Osteocyte (in vitro differentiated cells): ENCODE measurements at regions not wholly inside any gene's neighbourhood (a gene's known extent, or its start where the extent isn't known, plus 50 kb on each side); places are given as distances from the start of the nearest gene placed in this dataset.

Source experiments
- DNase-seq: peaks from one replicate; pipeline ENCODE4 v3.0.0; 2021; ENCODE audit warnings: mixed read lengths; ENCODE audit not compliant: unreplicated experiment; ENCODE audit errors: extremely low spot score
- H3K27ac Mint-ChIP-seq: one replicate; pipeline ENCODE4 v1.8.0; 2021; ENCODE audit warnings: mild to moderate bottlenecking, mixed read lengths; ENCODE audit not compliant: unreplicated experiment
- H3K27me3 Mint-ChIP-seq: one replicate; pipeline ENCODE4 v1.8.0; 2021; ENCODE audit warnings: mixed read lengths; ENCODE audit not compliant: unreplicated experiment
- H3K36me3 Mint-ChIP-seq: one replicate; pipeline ENCODE4 v1.8.0; 2021; ENCODE audit warnings: mixed read lengths; ENCODE audit not compliant: unreplicated experiment
- H3K4me1 Mint-ChIP-seq: one replicate; pipeline ENCODE4 v1.8.0; 2021; ENCODE audit warnings: mixed read lengths; ENCODE audit not compliant: unreplicated experiment
- H3K4me3 Mint-ChIP-seq: one replicate; pipeline ENCODE4 v1.8.0; 2021; ENCODE audit warnings: mild to moderate bottlenecking, moderate library complexity, mixed read lengths; ENCODE audit not compliant: unreplicated experiment
- H3K9me3 Mint-ChIP-seq: one replicate; pipeline ENCODE4 v1.8.0; 2021; ENCODE audit warnings: mixed read lengths; ENCODE audit not compliant: unreplicated experiment
- TF ChIP-seq, protein P1 (sequence below): fragments of 200-600 bp; sonication (generic); IDR thresholded peaks from 2 replicates; pipeline ENCODE4 v1.5.0; 2021; ENCODE audit warnings: antibody characterized with exemption, mild to moderate bottlenecking, moderate library complexity

DNA sequence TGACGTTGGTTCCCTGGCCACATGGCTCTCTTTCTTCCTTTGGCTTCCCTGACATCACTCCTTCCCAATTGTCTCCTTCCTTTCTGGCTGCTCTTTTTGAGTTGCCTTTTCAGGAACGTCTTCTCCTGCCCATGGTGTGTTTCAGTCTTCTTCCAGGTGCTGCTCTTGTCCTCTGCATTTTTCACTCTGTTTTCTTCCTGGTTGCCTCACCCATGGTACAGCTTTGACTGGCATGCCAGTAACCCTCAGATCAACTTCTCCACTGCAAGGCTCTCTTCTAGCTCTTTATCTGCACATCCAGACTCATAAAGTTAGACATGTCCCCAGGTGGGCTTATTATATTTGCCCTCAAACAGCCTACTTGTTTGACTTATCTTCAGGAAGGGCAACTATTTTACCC lies 91.0 kb upstream of the ANKH start:
- TF ChIP-seq, protein P1, sequence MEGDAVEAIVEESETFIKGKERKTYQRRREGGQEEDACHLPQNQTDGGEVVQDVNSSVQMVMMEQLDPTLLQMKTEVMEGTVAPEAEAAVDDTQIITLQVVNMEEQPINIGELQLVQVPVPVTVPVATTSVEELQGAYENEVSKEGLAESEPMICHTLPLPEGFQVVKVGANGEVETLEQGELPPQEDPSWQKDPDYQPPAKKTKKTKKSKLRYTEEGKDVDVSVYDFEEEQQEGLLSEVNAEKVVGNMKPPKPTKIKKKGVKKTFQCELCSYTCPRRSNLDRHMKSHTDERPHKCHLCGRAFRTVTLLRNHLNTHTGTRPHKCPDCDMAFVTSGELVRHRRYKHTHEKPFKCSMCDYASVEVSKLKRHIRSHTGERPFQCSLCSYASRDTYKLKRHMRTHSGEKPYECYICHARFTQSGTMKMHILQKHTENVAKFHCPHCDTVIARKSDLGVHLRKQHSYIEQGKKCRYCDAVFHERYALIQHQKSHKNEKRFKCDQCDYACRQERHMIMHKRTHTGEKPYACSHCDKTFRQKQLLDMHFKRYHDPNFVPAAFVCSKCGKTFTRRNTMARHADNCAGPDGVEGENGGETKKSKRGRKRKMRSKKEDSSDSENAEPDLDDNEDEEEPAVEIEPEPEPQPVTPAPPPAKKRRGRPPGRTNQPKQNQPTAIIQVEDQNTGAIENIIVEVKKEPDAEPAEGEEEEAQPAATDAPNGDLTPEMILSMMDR = no peak
- no peaks in the 10 kb centered on the region for H3K36me3 Mint-ChIP-seq

DNA sequence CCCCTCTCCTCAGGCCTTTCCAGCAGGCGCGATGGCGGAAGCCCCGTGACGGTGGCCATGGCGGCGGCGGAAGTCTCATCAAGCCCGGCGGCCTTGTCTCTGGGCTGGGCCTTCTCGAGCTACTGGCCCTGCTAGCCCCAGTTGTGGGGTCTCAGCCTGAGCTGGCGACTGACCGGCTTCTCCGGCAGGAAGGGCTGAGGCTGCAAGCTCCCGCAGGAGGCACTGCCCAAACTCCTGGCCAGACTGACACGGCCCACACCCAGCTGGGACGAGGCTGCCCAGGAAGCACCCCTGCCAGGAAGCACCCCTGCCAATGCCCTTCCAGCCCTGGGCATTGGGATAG lies 88.5 kb upstream of the ANKH start:
- no peak for DNase-seq
- H3K27me3 Mint-ChIP-seq = peaks cover 50% of the 10 kb centered on the region
- TF ChIP-seq, protein P1 = no peak
- no peaks in the 10 kb centered on the region for H3K36me3 Mint-ChIP-seq
- H3K4me3 Mint-ChIP-seq = no peak overlapping the region
- H3K9me3 Mint-ChIP-seq = no peaks in the 10 kb centered on the region
- H3K4me1 Mint-ChIP-seq = no peaks in the 10 kb centered on the region
- no peak overlapping the region for H3K27ac Mint-ChIP-seq

More for the DNA sequence above, 91.0 kb upstream of the ANKH start:
- Mint-ChIP-seq H3K4me3 (no peak overlapping the region), H3K27ac (no peak overlapping the region), H3K27me3 (peaks cover 41% of the 10 kb centered on the region), H3K4me1 (no peaks in the 10 kb centered on the region), H3K9me3 (no peaks in the 10 kb centered on the region)
- DNase-seq = no peak

GRCh38 chr5:14959399-14960119 lies 88.0 kb upstream of the ANKH start:
- H3K4me1 Mint-ChIP-seq = no peaks in the 10 kb centered on the region
- H3K9me3 Mint-ChIP-seq = no peaks in the 10 kb centered on the region
- peaks cover 49% of the 10 kb centered on the region for H3K27me3 Mint-ChIP-seq
- no peak for DNase-seq
- H3K4me3 Mint-ChIP-seq = no peak overlapping the region
- TF ChIP-seq, protein P1 = no peak
- no peaks in the 10 kb centered on the region for H3K36me3 Mint-ChIP-seq
- H3K27ac Mint-ChIP-seq = no peak overlapping the region

GRCh38 chr5:14958188-14958587 lies 86.6 kb upstream of the ANKH start:
- Mint-ChIP-seq H3K9me3 (no peaks in the 10 kb centered on the region), H3K4me1 (no peaks in the 10 kb centered on the region), H3K27me3 (peaks cover 56% of the 10 kb centered on the region), H3K4me3 (no peak overlapping the region), H3K27ac (no peak overlapping the region), H3K36me3 (no peaks in the 10 kb centered on the region)
- no peak for DNase-seq
- TF ChIP-seq, protein P1 = no peak

GRCh38 chr5:14956423-14957046 lies 85.0 kb upstream of the ANKH start:
- Mint-ChIP-seq H3K9me3 (no peaks in the 10 kb centered on the region), H3K4me1 (no peaks in the 10 kb centered on the region), H3K27me3 (peaks cover 53% of the 10 kb centered on the region), H3K27ac (no peak overlapping the region), H3K36me3 (no peaks in the 10 kb centered on the region), H3K4me3 (no peak overlapping the region)
- no peak for DNase-seq
- TF ChIP-seq, protein P1 = no peak
